ENCODE measurements at regions not wholly inside any gene's neighbourhood (a gene's known extent, or its start where the extent isn't known, plus 50 kb on each side); places are given as distances from the start of the nearest gene placed in this dataset.

GRCh38 chr13:69589531-69590235 is 517.9 kb upstream of the ATXN8OS start:
- no peak for TF ChIP-seq EZH2 (IDR thresholded peaks at IDR 0.05; ENCODE audit: insufficient read depth, poor library complexity, severe bottlenecking)
- TF ChIP-seq EZH2phosphoT487 (IDR thresholded peaks at IDR 0.05; ENCODE audit: insufficient read depth, low read depth), result no peak

Data from GM23248 (cell line).